ENCODE measurements at regions not wholly inside any gene's neighbourhood (a gene's known extent, or its start where the extent isn't known, plus 50 kb on each side); places are given as distances from the start of the nearest gene placed in this dataset.

DNA sequence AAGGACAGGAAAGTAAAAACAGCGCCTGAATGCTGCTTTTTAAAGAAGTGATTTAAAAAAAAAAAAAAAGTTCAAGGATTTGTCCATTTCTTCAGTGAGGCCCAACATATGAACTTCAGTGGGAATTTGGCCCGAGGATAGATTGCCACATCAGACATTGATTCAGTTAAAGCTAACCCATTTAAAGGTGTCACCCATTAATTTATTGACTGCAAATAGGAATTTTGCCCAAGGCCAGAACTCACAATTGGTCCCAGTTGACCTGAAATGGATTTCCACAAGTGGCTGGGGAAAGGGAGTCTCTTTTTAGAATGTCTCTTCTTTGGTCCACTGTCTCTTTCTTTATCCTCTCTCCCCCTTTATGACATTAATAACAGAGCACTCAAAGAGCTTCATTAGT lies 86.5 kb upstream of the RPL34 start (continued):
- TF ChIP-seq, protein P1, sequence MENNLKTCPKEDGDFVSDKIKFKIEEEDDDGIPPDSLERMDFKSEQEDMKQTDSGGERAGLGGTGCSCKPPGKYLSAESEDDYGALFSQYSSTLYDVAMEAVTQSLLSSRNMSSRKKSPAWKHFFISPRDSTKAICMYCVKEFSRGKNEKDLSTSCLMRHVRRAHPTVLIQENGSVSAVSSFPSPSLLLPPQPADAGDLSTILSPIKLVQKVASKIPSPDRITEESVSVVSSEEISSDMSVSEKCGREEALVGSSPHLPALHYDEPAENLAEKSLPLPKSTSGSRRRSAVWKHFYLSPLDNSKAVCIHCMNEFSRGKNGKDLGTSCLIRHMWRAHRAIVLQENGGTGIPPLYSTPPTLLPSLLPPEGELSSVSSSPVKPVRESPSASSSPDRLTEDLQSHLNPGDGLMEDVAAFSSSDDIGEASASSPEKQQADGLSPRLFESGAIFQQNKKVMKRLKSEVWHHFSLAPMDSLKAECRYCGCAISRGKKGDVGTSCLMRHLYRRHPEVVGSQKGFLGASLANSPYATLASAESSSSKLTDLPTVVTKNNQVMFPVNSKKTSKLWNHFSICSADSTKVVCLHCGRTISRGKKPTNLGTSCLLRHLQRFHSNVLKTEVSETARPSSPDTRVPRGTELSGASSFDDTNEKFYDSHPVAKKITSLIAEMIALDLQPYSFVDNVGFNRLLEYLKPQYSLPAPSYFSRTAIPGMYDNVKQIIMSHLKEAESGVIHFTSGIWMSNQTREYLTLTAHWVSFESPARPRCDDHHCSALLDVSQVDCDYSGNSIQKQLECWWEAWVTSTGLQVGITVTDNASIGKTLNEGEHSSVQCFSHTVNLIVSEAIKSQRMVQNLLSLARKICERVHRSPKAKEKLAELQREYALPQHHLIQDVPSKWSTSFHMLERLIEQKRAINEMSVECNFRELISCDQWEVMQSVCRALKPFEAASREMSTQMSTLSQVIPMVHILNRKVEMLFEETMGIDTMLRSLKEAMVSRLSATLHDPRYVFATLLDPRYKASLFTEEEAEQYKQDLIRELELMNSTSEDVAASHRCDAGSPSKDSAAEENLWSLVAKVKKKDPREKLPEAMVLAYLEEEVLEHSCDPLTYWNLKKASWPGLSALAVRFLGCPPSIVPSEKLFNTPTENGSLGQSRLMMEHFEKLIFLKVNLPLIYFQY (CRISPR knock-in tag; IDR thresholded peaks at IDR 0.05; ENCODE audit: borderline replicate concordance) = no peak
- TF ChIP-seq, protein P2, sequence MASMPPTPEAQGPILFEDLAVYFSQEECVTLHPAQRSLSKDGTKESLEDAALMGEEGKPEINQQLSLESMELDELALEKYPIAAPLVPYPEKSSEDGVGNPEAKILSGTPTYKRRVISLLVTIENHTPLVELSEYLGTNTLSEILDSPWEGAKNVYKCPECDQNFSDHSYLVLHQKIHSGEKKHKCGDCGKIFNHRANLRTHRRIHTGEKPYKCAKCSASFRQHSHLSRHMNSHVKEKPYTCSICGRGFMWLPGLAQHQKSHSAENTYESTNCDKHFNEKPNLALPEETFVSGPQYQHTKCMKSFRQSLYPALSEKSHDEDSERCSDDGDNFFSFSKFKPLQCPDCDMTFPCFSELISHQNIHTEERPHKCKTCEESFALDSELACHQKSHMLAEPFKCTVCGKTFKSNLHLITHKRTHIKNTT (CRISPR knock-in tag; IDR thresholded peaks at IDR 0.05) = no peak
- no peak for TF ChIP-seq AHR (CRISPR knock-in tag; IDR thresholded peaks at IDR 0.05)

DNA sequence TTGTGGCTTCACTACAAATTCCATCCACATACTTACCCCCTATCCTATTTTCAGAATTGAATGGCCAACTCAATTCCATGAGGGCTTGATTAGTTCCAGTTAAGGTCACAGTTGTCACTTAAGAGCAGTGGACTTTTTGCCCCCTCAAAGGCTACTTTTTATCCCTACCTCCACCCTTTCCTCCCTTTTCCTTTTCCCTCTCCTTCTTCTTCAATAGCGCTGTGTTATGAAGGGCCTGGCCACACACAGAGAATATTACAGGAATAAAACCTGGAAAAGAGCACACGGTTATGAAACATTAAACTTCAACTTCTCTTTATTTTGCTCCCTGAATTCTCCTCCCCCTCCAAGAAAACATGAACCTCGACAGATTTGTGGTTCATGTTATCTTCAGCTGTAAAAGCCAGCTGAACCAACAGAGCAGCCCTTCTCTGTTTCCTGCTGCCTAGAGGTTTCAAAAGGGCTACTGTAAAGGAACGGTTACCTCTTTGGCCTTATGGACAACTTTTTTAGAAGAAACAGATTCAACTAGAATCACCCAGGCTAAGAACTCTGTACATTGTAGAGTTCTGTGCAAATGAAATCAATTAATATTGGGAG lies 87.0 kb upstream of the RPL34 start:
- Histone ChIP-seq H2AFZ (ENCODE audit: low read length) (no peak overlapping the region), H3K9me3 (ENCODE audit: low read length) (no peaks in the 10 kb centered on the region), H3K4me1 (ENCODE audit: insufficient read depth, low read length) (no peaks in the 10 kb centered on the region), H3K27ac (ENCODE audit: extremely low read length, insufficient read depth, low read length) (no peak overlapping the region), H3K9ac (ENCODE audit: insufficient read depth, low read depth, low read length) (no peak overlapping the region), H4K20me1 (ENCODE audit: insufficient read depth, low read length) (no peaks in the 10 kb centered on the region), H3K4me3 (replicated peaks in 1 of 3; ENCODE audit: insufficient read depth in 1 of 3, low read depth in 2 of 3, low read length in 3 of 3) (no peak overlapping the region), H3K36me3 (replicated peaks in 1 of 2; ENCODE audit: control insufficient read depth in 1 of 2, insufficient read depth in 2 of 2, low read length in 2 of 2) (no peaks in the 10 kb centered on the region), H3K4me2 (ENCODE audit: low read depth, low read length) (no peak overlapping the region), H3K27me3 (ENCODE audit: control insufficient read depth in 1 of 2, insufficient read depth in 2 of 2, low read length in 2 of 2) (no peaks in the 10 kb centered on the region; a peak in 2 of 5 replicates), H3K79me2 (ENCODE audit: insufficient read depth, low read length) (no peaks in the 10 kb centered on the region)
- DNase-seq (ENCODE audit: low spot score) (no peak), ATAC-seq (no peak), FAIRE-seq (no peak)
- 24% methylated on average over 4 of the region's 4 CpGs for WGBS (ENCODE audit: low lambda C conversion rate)
- no TSS peak for BruUV-seq (replicated peaks)
- POLR2A ChIA-PET = no interaction called here
- CTCF ChIA-PET (ENCODE audit: low intra/inter-chr PET ratio, low total read pairs) = no interaction called here
- in situ Hi-C loops (cut with HindIII; ENCODE audit: extremely low pct_ligation_motif_present, low pct_unique_long_range_greater_than_20kb) = no loop called here
- intact Hi-C loops (cut with micrococcal nuclease; ENCODE audit: unreplicated experiment) = no loop called here
- TF ChIP-seq NAIF1 (CRISPR knock-in tag; IDR thresholded peaks at IDR 0.05; ENCODE audit: borderline replicate concordance) (no peak), SP2 (CRISPR knock-in tag; IDR thresholded peaks at IDR 0.05) (no peak), ZNF446 (CRISPR knock-in tag; IDR thresholded peaks at IDR 0.05) (no peak)
- TF ChIP-seq, protein P3, sequence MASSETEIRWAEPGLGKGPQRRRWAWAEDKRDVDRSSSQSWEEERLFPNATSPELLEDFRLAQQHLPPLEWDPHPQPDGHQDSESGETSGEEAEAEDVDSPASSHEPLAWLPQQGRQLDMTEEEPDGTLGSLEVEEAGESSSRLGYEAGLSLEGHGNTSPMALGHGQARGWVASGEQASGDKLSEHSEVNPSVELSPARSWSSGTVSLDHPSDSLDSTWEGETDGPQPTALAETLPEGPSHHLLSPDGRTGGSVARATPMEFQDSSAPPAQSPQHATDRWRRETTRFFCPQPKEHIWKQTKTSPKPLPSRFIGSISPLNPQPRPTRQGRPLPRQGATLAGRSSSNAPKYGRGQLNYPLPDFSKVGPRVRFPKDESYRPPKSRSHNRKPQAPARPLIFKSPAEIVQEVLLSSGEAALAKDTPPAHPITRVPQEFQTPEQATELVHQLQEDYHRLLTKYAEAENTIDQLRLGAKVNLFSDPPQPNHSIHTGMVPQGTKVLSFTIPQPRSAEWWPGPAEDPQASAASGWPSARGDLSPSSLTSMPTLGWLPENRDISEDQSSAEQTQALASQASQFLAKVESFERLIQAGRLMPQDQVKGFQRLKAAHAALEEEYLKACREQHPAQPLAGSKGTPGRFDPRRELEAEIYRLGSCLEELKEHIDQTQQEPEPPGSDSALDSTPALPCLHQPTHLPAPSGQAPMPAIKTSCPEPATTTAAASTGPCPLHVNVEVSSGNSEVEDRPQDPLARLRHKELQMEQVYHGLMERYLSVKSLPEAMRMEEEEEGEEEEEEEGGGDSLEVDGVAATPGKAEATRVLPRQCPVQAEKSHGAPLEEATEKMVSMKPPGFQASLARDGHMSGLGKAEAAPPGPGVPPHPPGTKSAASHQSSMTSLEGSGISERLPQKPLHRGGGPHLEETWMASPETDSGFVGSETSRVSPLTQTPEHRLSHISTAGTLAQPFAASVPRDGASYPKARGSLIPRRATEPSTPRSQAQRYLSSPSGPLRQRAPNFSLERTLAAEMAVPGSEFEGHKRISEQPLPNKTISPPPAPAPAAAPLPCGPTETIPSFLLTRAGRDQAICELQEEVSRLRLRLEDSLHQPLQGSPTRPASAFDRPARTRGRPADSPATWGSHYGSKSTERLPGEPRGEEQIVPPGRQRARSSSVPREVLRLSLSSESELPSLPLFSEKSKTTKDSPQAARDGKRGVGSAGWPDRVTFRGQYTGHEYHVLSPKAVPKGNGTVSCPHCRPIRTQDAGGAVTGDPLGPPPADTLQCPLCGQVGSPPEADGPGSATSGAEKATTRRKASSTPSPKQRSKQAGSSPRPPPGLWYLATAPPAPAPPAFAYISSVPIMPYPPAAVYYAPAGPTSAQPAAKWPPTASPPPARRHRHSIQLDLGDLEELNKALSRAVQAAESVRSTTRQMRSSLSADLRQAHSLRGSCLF (CRISPR knock-in tag; IDR thresholded peaks at IDR 0.05; ENCODE audit: borderline replicate concordance) = no peak
- TF ChIP-seq, protein P4, sequence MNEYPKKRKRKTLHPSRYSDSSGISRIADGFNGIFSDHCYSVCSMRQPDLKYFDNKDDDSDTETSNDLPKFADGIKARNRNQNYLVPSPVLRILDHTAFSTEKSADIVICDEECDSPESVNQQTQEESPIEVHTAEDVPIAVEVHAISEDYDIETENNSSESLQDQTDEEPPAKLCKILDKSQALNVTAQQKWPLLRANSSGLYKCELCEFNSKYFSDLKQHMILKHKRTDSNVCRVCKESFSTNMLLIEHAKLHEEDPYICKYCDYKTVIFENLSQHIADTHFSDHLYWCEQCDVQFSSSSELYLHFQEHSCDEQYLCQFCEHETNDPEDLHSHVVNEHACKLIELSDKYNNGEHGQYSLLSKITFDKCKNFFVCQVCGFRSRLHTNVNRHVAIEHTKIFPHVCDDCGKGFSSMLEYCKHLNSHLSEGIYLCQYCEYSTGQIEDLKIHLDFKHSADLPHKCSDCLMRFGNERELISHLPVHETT (CRISPR knock-in tag; conservative IDR thresholded peaks at IDR 0.05) = no peak
